HCT116 (cell line): ENCODE measurements at regions not wholly inside any gene's neighbourhood (a gene's known extent, or its start where the extent isn't known, plus 50 kb on each side); places are given as distances from the start of the nearest gene placed in this dataset.

ENCODE experiments used
- CEBPB ChIP-seq: IDR thresholded peaks from 2 replicates; pipeline ENCODE4 v1.6.1; 2012; ENCODE audit warnings: low read depth
- CTCF ChIP-seq, 3 experiments: fragments of 200-600 bp in 1 of 3; sonication (generic) in 1 of 3; IDR thresholded peaks in 2 of 3; conservative IDR thresholded peaks in 1 of 3; 2 replicates each; pipeline ENCODE4 v1.5.1; 2012 to 2017; ENCODE audit warnings: low read depth in 2 of 3, low read length in 2 of 3, antibody characterized with exemption in 1 of 3, borderline replicate concordance in 1 of 3, control low read depth in 1 of 3, mild to moderate bottlenecking in 1 of 3, mixed read lengths in 1 of 3, mixed run types in 1 of 3, moderate library complexity in 1 of 3; ENCODE audit not compliant: insufficient read depth in 1 of 3
- SP1 ChIP-seq: IDR thresholded peaks from 2 replicates; pipeline ENCODE4 v1.6.1; 2012; ENCODE audit warnings: low read depth

GRCh38 chr2:13791019-13791547 lies 841.4 kb upstream of the LRATD1 start:
- TF ChIP-seq CTCF (IDR thresholded peaks at IDR 0.05 in 2 of 3, conservative IDR thresholded peaks at IDR 0.05 in 1 of 3; ENCODE audit: borderline replicate concordance in 1 of 3, insufficient read depth in 1 of 3, low read depth in 2 of 3, low read length in 2 of 3) (no peak), CEBPB (no peak), SP1 (no peak)
